OCI-LY1 (cell line): ENCODE measurements at regions not wholly inside any gene's neighbourhood (a gene's known extent, or its start where the extent isn't known, plus 50 kb on each side); places are given as distances from the start of the nearest gene placed in this dataset.
A peak's percentile ranks its signal among the peaks of the same experiment; 100 is the strongest.

Experiments used
- H2AFZ ChIP-seq: fragments of 200-600 bp; sonication (generic), shearing (Covaris generic); 2 replicates; pipeline ENCODE4 v1.6.0; 2014; ENCODE audit warnings: antibody characterized with exemption, mild to moderate bottlenecking, low read length
- H3F3A ChIP-seq: fragments of 200-600 bp; sonication (generic), shearing (Covaris generic); 2 replicates; pipeline ENCODE4 v1.6.0; 2014; ENCODE audit warnings: mild to moderate bottlenecking, antibody characterized with exemption, low read length, moderate library complexity; ENCODE audit not compliant: insufficient read depth
- H3K27ac ChIP-seq: fragments of 200-600 bp; sonication (generic); 2 replicates; pipeline ENCODE4 v1.5.1; 2014; ENCODE audit warnings: low read length, mixed run types, mild to moderate bottlenecking, low read depth; ENCODE audit not compliant: poor library complexity, severe bottlenecking
- H3K27me3 ChIP-seq: fragments of 200-600 bp; sonication (generic); 2 replicates; pipeline ENCODE4 v1.6.0; 2014; ENCODE audit warnings: antibody characterized with exemption, mild to moderate bottlenecking, low read length, moderate library complexity; ENCODE audit not compliant: insufficient read depth
- H3K36me3 ChIP-seq: fragments of 200-600 bp; sonication (generic); 2 replicates; pipeline ENCODE4 v1.6.1; 2014; ENCODE audit warnings: mild to moderate bottlenecking, antibody characterized with exemption, low read length, moderate library complexity, mixed read lengths; ENCODE audit not compliant: insufficient read depth
- H3K4me1 ChIP-seq: fragments of 200-600 bp; sonication (generic); 2 replicates; pipeline ENCODE4 v1.5.1; 2014; ENCODE audit warnings: mild to moderate bottlenecking, low read length, moderate library complexity; ENCODE audit not compliant: insufficient read depth, severe bottlenecking
- H3K4me2 ChIP-seq: fragments of 200-600 bp; sonication (generic), shearing (Covaris generic); 2 replicates; pipeline ENCODE4 v1.6.1; 2014; ENCODE audit warnings: low read length
- H3K4me3 ChIP-seq: fragments of 200-600 bp; sonication (generic); 2 replicates; pipeline ENCODE4 v1.5.1; 2014; ENCODE audit warnings: low read length, low read depth, mild to moderate bottlenecking, mixed read lengths; ENCODE audit not compliant: poor library complexity, severe bottlenecking
- H3K79me2 ChIP-seq: fragments of 200-600 bp; shearing (Covaris generic); 2 replicates; pipeline ENCODE4 v1.6.1; 2016; ENCODE audit warnings: mixed run types, low read length, mixed read lengths; ENCODE audit not compliant: insufficient read depth
- H3K9ac ChIP-seq: fragments of 200-600 bp; sonication (generic), shearing (Covaris generic); 2 replicates; pipeline ENCODE4 v1.6.1; 2014; ENCODE audit warnings: mild to moderate bottlenecking, low read length, mixed read lengths
- H3K9me2 ChIP-seq: fragments of 200-600 bp; sonication (generic), shearing (Covaris generic); 2 replicates; pipeline ENCODE4 v1.6.1; 2014; ENCODE audit warnings: low read depth, mild to moderate bottlenecking, low read length, mixed read lengths
- H3K9me3 ChIP-seq: fragments of 200-600 bp; shearing (Covaris generic); 2 replicates; pipeline ENCODE4 v1.6.1; 2014; ENCODE audit warnings: low read length, mixed read lengths
- H4K20me1 ChIP-seq: fragments of 200-600 bp; sonication (generic), shearing (Covaris generic); 2 replicates; pipeline ENCODE4 v1.6.0; 2016; ENCODE audit warnings: mild to moderate bottlenecking, low read length; ENCODE audit not compliant: insufficient read depth
- CTCF ChIP-seq: fragments of 200-600 bp; sonication (generic), shearing (Covaris generic); IDR thresholded peaks from 2 replicates; pipeline ENCODE4 v1.5.1; 2017; ENCODE audit warnings: mild to moderate bottlenecking, antibody characterized with exemption, low read length, moderate library complexity, mixed read lengths
- EZH2 ChIP-seq: fragments of 200-600 bp; sonication (generic), shearing (Covaris generic); IDR thresholded peaks from 2 replicates; pipeline ENCODE4 v1.8.0; 2017; ENCODE audit warnings: borderline replicate concordance, mixed run types, mild to moderate bottlenecking, antibody characterized with exemption, low read length, moderate library complexity, mixed read lengths

GRCh38 chr1:25001125-25001915 lies 71.2 kb upstream of the RUNX3 start:
- no peaks in the 10 kb centered on the region for H3K9me3 ChIP-seq
- no peaks in the 10 kb centered on the region for H3K79me2 ChIP-seq
- peaks cover 7% of the 10 kb centered on the region; the same call in 1 of the 2 replicates for H3K27me3 ChIP-seq
- H3K4me2 ChIP-seq: peak overlapping the region; percentile 3; the same call in 1 of the 2 replicates
- TF ChIP-seq EZH2 (no peak), CTCF (no peak)
- peaks cover 34% of the 10 kb centered on the region for H3K4me1 ChIP-seq
- no peak overlapping the region for H3K4me3 ChIP-seq
- H3K27ac ChIP-seq: no peak overlapping the region
- H3K36me3 ChIP-seq: no peaks in the 10 kb centered on the region
- no peak overlapping the region for H3K9ac ChIP-seq
- no peaks in the 10 kb centered on the region for H3K9me2 ChIP-seq
- H3F3A ChIP-seq: no peaks in the 10 kb centered on the region
- H2AFZ ChIP-seq: peak overlapping the region; percentile 94
- no peaks in the 10 kb centered on the region for H4K20me1 ChIP-seq

GRCh38 chr1:24999906-25000305 lies 69.8 kb upstream of the RUNX3 start:
- H3K36me3 ChIP-seq: no peaks in the 10 kb centered on the region
- H3K9me2 ChIP-seq: no peaks in the 10 kb centered on the region
- no peak overlapping the region for H3K4me3 ChIP-seq
- H4K20me1 ChIP-seq: no peaks in the 10 kb centered on the region
- no peaks in the 10 kb centered on the region for H3K9me3 ChIP-seq
- no peak overlapping the region for H3K4me2 ChIP-seq
- H3K27ac ChIP-seq: no peak overlapping the region
- H3F3A ChIP-seq: no peaks in the 10 kb centered on the region
- H3K9ac ChIP-seq: no peak overlapping the region
- peaks cover 34% of the 10 kb centered on the region for H3K4me1 ChIP-seq
- no peaks in the 10 kb centered on the region for H3K27me3 ChIP-seq
- TF ChIP-seq CTCF (no peak), EZH2 (no peak)
- H3K79me2 ChIP-seq: no peaks in the 10 kb centered on the region
- no peak overlapping the region for H2AFZ ChIP-seq

GRCh38 chr1:24999426-24999825 lies 69.3 kb upstream of the RUNX3 start:
- Histone ChIP-seq H3F3A (no peaks in the 10 kb centered on the region), H3K4me3 (no peak overlapping the region), H3K36me3 (no peaks in the 10 kb centered on the region), H4K20me1 (no peaks in the 10 kb centered on the region), H2AFZ (no peak overlapping the region), H3K4me1 (peaks cover 34% of the 10 kb centered on the region), H3K27ac (peak overlapping the region; percentile 92), H3K79me2 (no peaks in the 10 kb centered on the region), H3K9me2 (no peaks in the 10 kb centered on the region), H3K4me2 (no peak overlapping the region), H3K27me3 (no peaks in the 10 kb centered on the region), H3K9me3 (no peaks in the 10 kb centered on the region), H3K9ac (no peak overlapping the region)
- TF ChIP-seq EZH2: no peak
- no peak for TF ChIP-seq CTCF
